ENCODE measurements at regions not wholly inside any gene's neighbourhood (a gene's known extent, or its start where the extent isn't known, plus 50 kb on each side); places are given as distances from the start of the nearest gene placed in this dataset.

DNA sequence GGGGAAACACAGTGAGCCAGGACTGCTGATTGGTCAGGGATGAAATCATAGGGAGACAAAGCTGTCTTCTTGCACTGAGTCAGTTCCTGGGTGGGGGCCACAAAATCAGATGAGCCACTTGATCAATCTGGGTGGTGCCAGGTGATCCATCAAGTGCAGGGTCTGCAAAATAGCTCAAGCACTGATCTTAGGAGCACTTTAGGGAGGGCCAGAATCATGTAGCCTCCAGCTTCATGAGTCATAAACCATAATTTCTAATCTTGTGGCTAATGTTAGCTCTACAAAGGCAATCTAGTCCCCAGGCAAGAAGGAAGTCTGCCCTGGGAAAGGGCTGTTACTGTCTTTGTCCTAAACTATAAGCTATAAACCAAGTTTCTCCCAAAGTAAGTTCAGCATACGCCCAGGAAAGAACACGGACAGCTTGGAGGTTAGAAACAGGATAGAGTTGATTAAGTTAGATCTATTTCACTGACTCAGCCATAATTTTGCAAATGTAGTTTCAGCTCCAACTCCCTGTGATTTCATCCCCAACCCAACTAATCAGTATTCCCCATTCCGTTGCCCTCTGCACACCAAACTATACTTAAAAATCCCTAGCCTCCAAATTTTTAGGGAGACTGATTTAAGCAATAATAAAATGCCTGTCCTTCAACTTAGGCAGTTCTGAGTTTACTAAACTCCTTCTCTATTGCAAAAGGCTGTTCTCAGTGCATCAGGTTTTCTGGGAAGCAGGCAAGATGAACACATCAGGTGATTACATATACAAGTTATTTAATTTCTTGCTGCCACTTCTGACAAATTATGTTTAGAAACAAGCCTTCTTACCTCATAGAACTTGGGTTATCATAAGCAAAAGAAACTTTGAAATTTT is 226.9 kb upstream of the SPOPL start:
- no peak overlapping the region for H3K4me3 ChIP-seq (ENCODE audit: control insufficient read depth in 1 of 7, extremely low read depth in 1 of 7, insufficient read depth in 4 of 7, low read depth in 2 of 7, low read length in 6 of 7)
- H3K36me3 ChIP-seq (ENCODE audit: control insufficient read depth in 4 of 4, insufficient read depth in 4 of 4, low read length in 3 of 4): no peaks in the 10 kb centered on the region
- WGBS (ENCODE audit: insufficient coverage): 100% methylated on average over 1 of the region's 3 CpGs
- no peaks in the 10 kb centered on the region for H3K9me3 ChIP-seq (ENCODE audit: control extremely low read depth in 1 of 5, control insufficient read depth in 4 of 5, insufficient read depth in 2 of 5, low read depth in 1 of 5, low read length in 4 of 5)
- no peak for DNase-seq
- H3K27ac ChIP-seq (ENCODE audit: insufficient read depth in 1 of 2, low read depth in 1 of 2, low read length in 2 of 2, poor library complexity in 1 of 2, severe bottlenecking in 2 of 2): no peak overlapping the region
- CTCF ChIA-PET: no interaction called here
- peaks cover 0 to 4% (median 0%) of the 10 kb centered on the region in 4 experiments for H3K4me1 ChIP-seq (ENCODE audit: control extremely low read depth in 1 of 4, control insufficient read depth in 4 of 4, insufficient read depth in 4 of 4, low read length in 3 of 4)
- H3K27me3 ChIP-seq (replicated peaks in 2 of 5; ENCODE audit: control insufficient read depth in 4 of 5, insufficient read depth in 5 of 5, low read length in 4 of 5): no peaks in the 10 kb centered on the region
- POLR2A ChIA-PET: no interaction called here

DNA sequence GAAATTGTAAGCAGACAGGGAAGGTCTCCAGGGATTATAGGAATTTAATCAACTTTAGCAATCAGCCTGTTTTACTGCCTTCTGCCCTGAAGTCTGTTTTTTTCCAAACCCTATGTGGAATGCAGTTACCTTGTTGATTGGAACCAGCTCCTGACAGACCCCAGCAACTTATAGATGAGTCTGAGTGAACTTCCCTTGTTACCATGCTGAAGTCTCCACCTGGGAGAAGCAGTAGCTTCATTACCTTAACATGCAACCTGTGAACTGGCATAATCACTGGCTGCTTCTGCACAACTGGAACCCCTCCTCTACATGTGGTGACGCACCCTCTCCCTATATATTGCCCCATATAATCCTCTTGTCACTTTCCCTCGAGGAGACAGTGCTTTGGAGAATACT is 226.3 kb upstream of the SPOPL start:
- H3K27ac ChIP-seq (ENCODE audit: insufficient read depth in 1 of 2, low read depth in 1 of 2, low read length in 2 of 2, poor library complexity in 1 of 2, severe bottlenecking in 2 of 2): no peak overlapping the region
- H3K27me3 ChIP-seq (replicated peaks in 2 of 5; ENCODE audit: control insufficient read depth in 4 of 5, insufficient read depth in 5 of 5, low read length in 4 of 5): no peaks in the 10 kb centered on the region
- no peak overlapping the region for H3K4me3 ChIP-seq (ENCODE audit: control insufficient read depth in 1 of 7, extremely low read depth in 1 of 7, insufficient read depth in 4 of 7, low read depth in 2 of 7, low read length in 6 of 7)
- no peak for DNase-seq
- POLR2A ChIA-PET: no interaction called here
- no peaks in the 10 kb centered on the region for H3K9me3 ChIP-seq (ENCODE audit: control extremely low read depth in 1 of 5, control insufficient read depth in 4 of 5, insufficient read depth in 2 of 5, low read depth in 1 of 5, low read length in 4 of 5)
- no peaks in the 10 kb centered on the region for H3K36me3 ChIP-seq (ENCODE audit: control insufficient read depth in 4 of 4, insufficient read depth in 4 of 4, low read length in 3 of 4)
- WGBS (ENCODE audit: insufficient coverage): no CpG with 5 or more reads among the region's 2 CpGs
- H3K4me1 ChIP-seq (ENCODE audit: control extremely low read depth in 1 of 4, control insufficient read depth in 4 of 4, insufficient read depth in 4 of 4, low read length in 3 of 4): peaks cover 0 to 4% (median 0%) of the 10 kb centered on the region in 4 experiments
- CTCF ChIA-PET: no interaction called here

DNA sequence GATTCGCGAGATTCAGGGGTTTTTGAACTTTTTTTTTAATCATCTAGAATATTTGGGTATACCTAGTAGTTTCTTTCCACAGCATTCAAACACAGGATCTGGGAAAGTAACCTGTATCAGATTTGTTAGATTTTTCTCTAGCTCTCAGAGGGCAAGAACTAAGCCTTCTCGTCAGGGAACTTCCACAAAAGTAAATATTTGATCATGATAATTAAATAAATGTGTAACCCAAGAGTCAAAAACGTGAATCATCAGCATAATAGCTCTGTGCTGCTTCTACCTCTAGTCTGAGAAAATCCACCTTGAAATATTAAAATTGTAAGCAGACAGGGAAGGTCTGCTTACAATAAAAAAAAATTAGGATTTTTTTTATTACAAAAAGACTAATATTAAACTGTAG is 225.7 kb upstream of the SPOPL start:
- Histone ChIP-seq H3K4me1 (ENCODE audit: control extremely low read depth in 1 of 4, control insufficient read depth in 4 of 4, insufficient read depth in 4 of 4, low read length in 3 of 4) (peaks cover 0 to 4% (median 0%) of the 10 kb centered on the region in 4 experiments), H3K27me3 (replicated peaks in 2 of 5; ENCODE audit: control insufficient read depth in 4 of 5, insufficient read depth in 5 of 5, low read length in 4 of 5) (no peaks in the 10 kb centered on the region), H3K4me3 (ENCODE audit: control insufficient read depth in 1 of 7, extremely low read depth in 1 of 7, insufficient read depth in 4 of 7, low read depth in 2 of 7, low read length in 6 of 7) (no peak overlapping the region), H3K9me3 (ENCODE audit: control extremely low read depth in 1 of 5, control insufficient read depth in 4 of 5, insufficient read depth in 2 of 5, low read depth in 1 of 5, low read length in 4 of 5) (no peaks in the 10 kb centered on the region), H3K36me3 (ENCODE audit: control insufficient read depth in 4 of 4, insufficient read depth in 4 of 4, low read length in 3 of 4) (no peaks in the 10 kb centered on the region), H3K27ac (ENCODE audit: insufficient read depth in 1 of 2, low read depth in 1 of 2, low read length in 2 of 2, poor library complexity in 1 of 2, severe bottlenecking in 2 of 2) (no peak overlapping the region)
- ChIA-PET CTCF (no interaction called here), POLR2A (no interaction called here)
- DNase-seq: no peak
- WGBS (ENCODE audit: insufficient coverage): no CpG with 5 or more reads among the region's 4 CpGs

DNA sequence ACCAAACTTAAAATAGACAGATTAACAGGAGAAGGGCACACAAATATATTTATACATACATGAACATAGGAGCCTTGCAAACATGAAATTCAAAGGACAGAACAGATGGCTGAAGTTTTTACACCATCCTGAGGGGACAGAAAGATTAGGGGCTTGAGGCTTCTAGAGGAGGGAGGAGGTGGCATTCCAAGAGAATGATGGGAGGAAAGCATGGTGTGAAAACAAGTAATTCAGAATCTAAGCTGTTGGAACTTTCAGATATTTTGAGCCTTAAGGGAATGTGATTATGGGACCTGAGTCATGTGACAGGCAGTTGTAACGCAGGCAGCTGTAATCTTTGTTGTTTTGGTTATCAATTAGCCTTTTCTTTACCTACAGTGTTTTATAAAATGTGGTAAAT is 225.2 kb upstream of the SPOPL start:
- CTCF ChIA-PET: no interaction called here
- Histone ChIP-seq H3K27me3 (replicated peaks in 2 of 5; ENCODE audit: control insufficient read depth in 4 of 5, insufficient read depth in 5 of 5, low read length in 4 of 5) (no peaks in the 10 kb centered on the region), H3K36me3 (ENCODE audit: control insufficient read depth in 4 of 4, insufficient read depth in 4 of 4, low read length in 3 of 4) (no peaks in the 10 kb centered on the region), H3K4me3 (ENCODE audit: control insufficient read depth in 1 of 7, extremely low read depth in 1 of 7, insufficient read depth in 4 of 7, low read depth in 2 of 7, low read length in 6 of 7) (no peak overlapping the region), H3K27ac (ENCODE audit: insufficient read depth in 1 of 2, low read depth in 1 of 2, low read length in 2 of 2, poor library complexity in 1 of 2, severe bottlenecking in 2 of 2) (no peak overlapping the region), H3K4me1 (ENCODE audit: control extremely low read depth in 1 of 4, control insufficient read depth in 4 of 4, insufficient read depth in 4 of 4, low read length in 3 of 4) (peaks cover 0 to 4% (median 0%) of the 10 kb centered on the region in 4 experiments), H3K9me3 (ENCODE audit: control extremely low read depth in 1 of 5, control insufficient read depth in 4 of 5, insufficient read depth in 2 of 5, low read depth in 1 of 5, low read length in 4 of 5) (no peaks in the 10 kb centered on the region)
- 80% methylated on average over 1 of the region's 1 CpG for WGBS (ENCODE audit: insufficient coverage)
- DNase-seq: no peak
- POLR2A ChIA-PET: no interaction called here

DNA sequence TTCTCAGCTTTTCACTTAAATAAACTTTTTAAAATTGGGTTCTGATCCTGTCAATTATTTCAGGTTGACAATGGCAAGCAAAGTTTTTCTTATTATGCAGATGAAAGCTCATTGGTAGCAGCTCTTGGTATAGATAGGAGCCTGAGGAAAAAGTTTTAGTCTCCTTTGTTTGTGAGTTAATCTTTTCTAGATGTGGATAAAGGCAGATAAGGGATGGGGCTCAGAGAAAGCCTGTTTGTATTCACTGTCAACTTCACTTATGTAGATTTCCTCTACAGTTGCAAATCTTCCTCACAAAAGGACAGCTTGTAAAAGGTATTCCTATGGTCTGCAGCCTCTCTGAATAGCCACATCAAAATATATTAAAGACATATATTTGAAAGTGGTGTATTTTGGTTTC is 224.5 kb upstream of the SPOPL start:
- Histone ChIP-seq H3K27ac (ENCODE audit: insufficient read depth in 1 of 2, low read depth in 1 of 2, low read length in 2 of 2, poor library complexity in 1 of 2, severe bottlenecking in 2 of 2) (no peak overlapping the region), H3K9me3 (ENCODE audit: control extremely low read depth in 1 of 5, control insufficient read depth in 4 of 5, insufficient read depth in 2 of 5, low read depth in 1 of 5, low read length in 4 of 5) (no peaks in the 10 kb centered on the region), H3K27me3 (replicated peaks in 2 of 5; ENCODE audit: control insufficient read depth in 4 of 5, insufficient read depth in 5 of 5, low read length in 4 of 5) (no peaks in the 10 kb centered on the region), H3K36me3 (ENCODE audit: control insufficient read depth in 4 of 4, insufficient read depth in 4 of 4, low read length in 3 of 4) (no peaks in the 10 kb centered on the region), H3K4me3 (ENCODE audit: control insufficient read depth in 1 of 7, extremely low read depth in 1 of 7, insufficient read depth in 4 of 7, low read depth in 2 of 7, low read length in 6 of 7) (no peak overlapping the region), H3K4me1 (ENCODE audit: control extremely low read depth in 1 of 4, control insufficient read depth in 4 of 4, insufficient read depth in 4 of 4, low read length in 3 of 4) (peaks cover 0 to 4% (median 0%) of the 10 kb centered on the region in 4 experiments)
- POLR2A ChIA-PET: no interaction called here
- CTCF ChIA-PET: no interaction called here
- DNase-seq: no peak

DNA sequence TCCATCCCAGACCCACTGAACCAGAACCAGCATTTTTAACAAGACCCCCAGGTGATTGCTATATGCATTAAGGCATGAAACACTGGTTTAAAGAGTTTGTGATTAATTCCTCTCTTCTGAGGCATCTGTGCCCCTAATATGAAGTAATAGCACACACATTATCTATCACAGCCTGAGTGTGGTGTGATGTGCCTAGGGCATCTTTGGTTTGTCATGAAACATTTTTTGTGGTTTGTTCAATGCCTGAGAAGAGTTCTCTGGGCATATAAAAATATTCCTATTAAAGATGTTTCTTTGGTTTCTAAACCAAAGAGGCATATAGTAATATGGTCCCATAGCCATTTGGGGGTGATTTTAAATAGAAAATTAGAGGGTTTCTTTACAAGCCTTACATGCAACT is 221.7 kb upstream of the SPOPL start:
- CTCF ChIA-PET: interaction anchor here (1.5 kb wide), 1 partner anchor 8 kb away, joined by 3 read pairs; no protein-coding TSS in a partner anchor
- Histone ChIP-seq H3K9me3 (ENCODE audit: control extremely low read depth in 1 of 5, control insufficient read depth in 4 of 5, insufficient read depth in 2 of 5, low read depth in 1 of 5, low read length in 4 of 5) (no peaks in the 10 kb centered on the region), H3K4me3 (ENCODE audit: control insufficient read depth in 1 of 7, extremely low read depth in 1 of 7, insufficient read depth in 4 of 7, low read depth in 2 of 7, low read length in 6 of 7) (no peak overlapping the region), H3K36me3 (ENCODE audit: control insufficient read depth in 4 of 4, insufficient read depth in 4 of 4, low read length in 3 of 4) (no peaks in the 10 kb centered on the region), H3K27me3 (replicated peaks in 2 of 5; ENCODE audit: control insufficient read depth in 4 of 5, insufficient read depth in 5 of 5, low read length in 4 of 5) (no peaks in the 10 kb centered on the region), H3K27ac (ENCODE audit: insufficient read depth in 1 of 2, low read depth in 1 of 2, low read length in 2 of 2, poor library complexity in 1 of 2, severe bottlenecking in 2 of 2) (no peak overlapping the region), H3K4me1 (ENCODE audit: control extremely low read depth in 1 of 4, control insufficient read depth in 4 of 4, insufficient read depth in 4 of 4, low read length in 3 of 4) (no peaks in the 10 kb centered on the region)
- POLR2A ChIA-PET: no interaction called here
- DNase-seq: no peak

DNA sequence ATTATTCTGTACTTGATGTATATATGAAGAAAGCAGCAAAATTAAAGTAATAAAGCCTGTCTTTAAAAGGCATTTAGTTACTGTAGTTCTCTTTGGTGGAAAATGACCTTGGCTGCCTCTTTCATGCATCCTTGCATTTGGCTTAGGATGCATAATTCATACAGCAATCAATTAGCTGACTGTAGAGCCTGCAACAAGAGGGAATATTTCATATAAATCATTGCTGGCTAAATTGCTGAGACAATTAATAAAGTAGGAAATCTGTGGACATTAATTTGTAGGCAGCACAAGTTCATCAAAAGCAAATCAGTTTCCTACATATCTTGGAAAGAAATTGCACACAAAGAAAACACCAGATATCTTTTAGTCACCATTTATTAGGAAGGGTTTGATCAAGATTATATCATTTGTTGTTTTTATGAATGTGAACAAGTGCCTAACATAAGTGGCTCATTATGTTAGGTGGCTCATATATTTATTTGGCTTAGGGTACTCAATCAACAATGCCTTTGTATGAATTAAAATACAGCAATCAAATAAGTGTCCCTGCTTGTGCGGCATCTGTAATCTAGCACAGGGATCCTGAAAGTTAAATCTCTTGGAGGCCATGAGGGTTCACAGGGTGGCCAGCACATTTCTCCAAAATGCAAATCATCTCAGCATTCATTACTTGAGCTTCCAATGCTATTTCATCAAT is 220.4 kb upstream of the SPOPL start:
- H3K4me1 ChIP-seq (ENCODE audit: control extremely low read depth in 1 of 4, control insufficient read depth in 4 of 4, insufficient read depth in 4 of 4, low read length in 3 of 4): no peaks in the 10 kb centered on the region
- no peaks in the 10 kb centered on the region for H3K9me3 ChIP-seq (ENCODE audit: control extremely low read depth in 1 of 5, control insufficient read depth in 4 of 5, insufficient read depth in 2 of 5, low read depth in 1 of 5, low read length in 4 of 5)
- no peaks in the 10 kb centered on the region for H3K27me3 ChIP-seq (replicated peaks in 2 of 5; ENCODE audit: control insufficient read depth in 4 of 5, insufficient read depth in 5 of 5, low read length in 4 of 5)
- no peaks in the 10 kb centered on the region for H3K36me3 ChIP-seq (ENCODE audit: control insufficient read depth in 4 of 4, insufficient read depth in 4 of 4, low read length in 3 of 4)
- ChIA-PET CTCF (no interaction called here), POLR2A (no interaction called here)
- no peak for DNase-seq
- no peak overlapping the region for H3K4me3 ChIP-seq (ENCODE audit: control insufficient read depth in 1 of 7, extremely low read depth in 1 of 7, insufficient read depth in 4 of 7, low read depth in 2 of 7, low read length in 6 of 7)
- 100% methylated on average over 1 of the region's 1 CpG for WGBS (ENCODE audit: insufficient coverage)
- H3K27ac ChIP-seq (ENCODE audit: insufficient read depth in 1 of 2, low read depth in 1 of 2, low read length in 2 of 2, poor library complexity in 1 of 2, severe bottlenecking in 2 of 2): no peak overlapping the region
